SH-SY5Y (cell line): ENCODE measurements at regions not wholly inside any gene's neighbourhood (a gene's known extent, or its start where the extent isn't known, plus 50 kb on each side); places are given as distances from the start of the nearest gene placed in this dataset.

Experiments used
- GATA2 ChIP-seq: IDR thresholded peaks from 2 replicates; pipeline ENCODE4 v1.6.1; 2011; ENCODE audit warnings: mild to moderate bottlenecking, low read depth, low read length
- GATA3 ChIP-seq: IDR thresholded peaks from 2 replicates; pipeline ENCODE4 v1.6.1; 2011; ENCODE audit warnings: low read depth, mild to moderate bottlenecking, low read length, moderate library complexity

- TF ChIP-seq GATA3 = peak; percentile 87
- TF ChIP-seq GATA2 = peak; percentile 91
Measured at GRCh38 chr3:73687106-73688004, 62.6 kb upstream of the PDZRN3 start.

GRCh38 chr3:73685061-73685460, 60.3 kb upstream of the PDZRN3 start:
- TF ChIP-seq GATA3 (no peak), GATA2 (no peak)

- no peak for TF ChIP-seq GATA2
- TF ChIP-seq GATA3 = no peak
Measured at GRCh38 chr3:73683706-73684105, 59.0 kb upstream of the PDZRN3 start.

- TF ChIP-seq GATA2 = no peak
- TF ChIP-seq GATA3 = no peak
Measured at GRCh38 chr3:73681610-73682009, 56.9 kb upstream of the PDZRN3 start.

- TF ChIP-seq GATA3 = no peak
- TF ChIP-seq GATA2 = no peak
Measured at GRCh38 chr3:73681198-73681597, 56.5 kb upstream of the PDZRN3 start.

- TF ChIP-seq GATA3 = peak; percentile 78
- TF ChIP-seq GATA2 = peak; percentile 81
Measured at GRCh38 chr3:73680391-73681095, 55.8 kb upstream of the PDZRN3 start.

GRCh38 chr3:73677336-73678024, 52.7 kb upstream of the PDZRN3 start:
- TF ChIP-seq GATA2 (no peak), GATA3 (no peak)
